ENCODE measurements at regions not wholly inside any gene's neighbourhood (a gene's known extent, or its start where the extent isn't known, plus 50 kb on each side); places are given as distances from the start of the nearest gene placed in this dataset.

DNA sequence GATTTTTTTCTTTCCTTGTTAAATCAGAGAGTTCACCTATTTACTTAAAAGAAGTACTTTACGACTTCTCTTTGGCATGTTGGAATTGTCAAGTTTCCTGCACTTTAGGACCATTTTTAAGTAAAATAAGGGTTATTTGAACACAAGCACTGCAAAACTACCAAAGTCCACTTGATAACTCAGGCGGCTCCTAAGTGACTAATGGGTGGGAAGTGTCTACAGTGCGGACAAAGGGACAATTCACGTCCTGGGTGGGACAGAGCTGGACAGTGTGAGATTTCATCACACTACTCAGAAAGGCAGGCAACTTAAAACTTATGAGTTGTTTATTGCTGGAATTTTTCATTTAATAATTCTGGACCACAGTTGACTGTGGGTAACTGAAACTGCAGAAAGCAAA lies 590.2 kb upstream of the UBE2E2 start (continued):
- TF ChIP-seq, protein P1, sequence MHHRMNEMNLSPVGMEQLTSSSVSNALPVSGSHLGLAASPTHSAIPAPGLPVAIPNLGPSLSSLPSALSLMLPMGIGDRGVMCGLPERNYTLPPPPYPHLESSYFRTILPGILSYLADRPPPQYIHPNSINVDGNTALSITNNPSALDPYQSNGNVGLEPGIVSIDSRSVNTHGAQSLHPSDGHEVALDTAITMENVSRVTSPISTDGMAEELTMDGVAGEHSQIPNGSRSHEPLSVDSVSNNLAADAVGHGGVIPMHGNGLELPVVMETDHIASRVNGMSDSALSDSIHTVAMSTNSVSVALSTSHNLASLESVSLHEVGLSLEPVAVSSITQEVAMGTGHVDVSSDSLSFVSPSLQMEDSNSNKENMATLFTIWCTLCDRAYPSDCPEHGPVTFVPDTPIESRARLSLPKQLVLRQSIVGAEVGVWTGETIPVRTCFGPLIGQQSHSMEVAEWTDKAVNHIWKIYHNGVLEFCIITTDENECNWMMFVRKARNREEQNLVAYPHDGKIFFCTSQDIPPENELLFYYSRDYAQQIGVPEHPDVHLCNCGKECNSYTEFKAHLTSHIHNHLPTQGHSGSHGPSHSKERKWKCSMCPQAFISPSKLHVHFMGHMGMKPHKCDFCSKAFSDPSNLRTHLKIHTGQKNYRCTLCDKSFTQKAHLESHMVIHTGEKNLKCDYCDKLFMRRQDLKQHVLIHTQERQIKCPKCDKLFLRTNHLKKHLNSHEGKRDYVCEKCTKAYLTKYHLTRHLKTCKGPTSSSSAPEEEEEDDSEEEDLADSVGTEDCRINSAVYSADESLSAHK (CRISPR knock-in tag; IDR thresholded peaks at IDR 0.05; ENCODE audit: borderline replicate concordance): no peak
- TF ChIP-seq, protein P2, sequence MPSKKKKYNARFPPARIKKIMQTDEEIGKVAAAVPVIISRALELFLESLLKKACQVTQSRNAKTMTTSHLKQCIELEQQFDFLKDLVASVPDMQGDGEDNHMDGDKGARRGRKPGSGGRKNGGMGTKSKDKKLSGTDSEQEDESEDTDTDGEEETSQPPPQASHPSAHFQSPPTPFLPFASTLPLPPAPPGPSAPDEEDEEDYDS (CRISPR knock-in tag; IDR thresholded peaks at IDR 0.05): no peak
- no peak for TF ChIP-seq ZNF790 (CRISPR knock-in tag; IDR thresholded peaks at IDR 0.05; ENCODE audit: borderline replicate concordance)
- TF ChIP-seq SALL1 (CRISPR knock-in tag; IDR thresholded peaks at IDR 0.05): peak; percentile 29; the same call in 1 of the 2 replicates
- no peak for TF ChIP-seq ZNF788 (CRISPR knock-in tag; IDR thresholded peaks at IDR 0.05; ENCODE audit: borderline replicate concordance)
- no peak for TF ChIP-seq TEAD3 (CRISPR knock-in tag; optimal IDR thresholded peaks at IDR 0.05; ENCODE audit: borderline replicate concordance)
- TF ChIP-seq ASH2L (IDR thresholded peaks at IDR 0.05; ENCODE audit: insufficient read length, low read depth, low read length): no peak
- no peak for TF ChIP-seq ZNF713 (CRISPR knock-in tag; IDR thresholded peaks at IDR 0.05)
- TF ChIP-seq ZFP82 (CRISPR knock-in tag; IDR thresholded peaks at IDR 0.05; ENCODE audit: borderline replicate concordance): no peak
- TF ChIP-seq GABPA (IDR thresholded peaks at IDR 0.05; ENCODE audit: low read depth, low read length): no peak
- TF ChIP-seq GABPA (CRISPR knock-in tag; IDR thresholded peaks at IDR 0.05; ENCODE audit: low read depth): no peak
- no peak for TF ChIP-seq ZNF546 (CRISPR knock-in tag; conservative IDR thresholded peaks at IDR 0.05)
- TF ChIP-seq, protein P3, sequence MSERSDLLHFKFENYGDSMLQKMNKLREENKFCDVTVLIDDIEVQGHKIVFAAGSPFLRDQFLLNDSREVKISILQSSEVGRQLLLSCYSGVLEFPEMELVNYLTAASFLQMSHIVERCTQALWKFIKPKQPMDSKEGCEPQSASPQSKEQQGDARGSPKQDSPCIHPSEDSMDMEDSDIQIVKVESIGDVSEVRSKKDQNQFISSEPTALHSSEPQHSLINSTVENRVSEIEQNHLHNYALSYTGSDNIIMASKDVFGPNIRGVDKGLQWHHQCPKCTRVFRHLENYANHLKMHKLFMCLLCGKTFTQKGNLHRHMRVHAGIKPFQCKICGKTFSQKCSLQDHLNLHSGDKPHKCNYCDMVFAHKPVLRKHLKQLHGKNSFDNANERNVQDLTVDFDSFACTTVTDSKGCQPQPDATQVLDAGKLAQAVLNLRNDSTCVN (CRISPR knock-in tag; IDR thresholded peaks at IDR 0.05; ENCODE audit: borderline replicate concordance): no peak
- TF ChIP-seq ONECUT2 (CRISPR knock-in tag; IDR thresholded peaks at IDR 0.05): no peak
- TF ChIP-seq, protein P4, sequence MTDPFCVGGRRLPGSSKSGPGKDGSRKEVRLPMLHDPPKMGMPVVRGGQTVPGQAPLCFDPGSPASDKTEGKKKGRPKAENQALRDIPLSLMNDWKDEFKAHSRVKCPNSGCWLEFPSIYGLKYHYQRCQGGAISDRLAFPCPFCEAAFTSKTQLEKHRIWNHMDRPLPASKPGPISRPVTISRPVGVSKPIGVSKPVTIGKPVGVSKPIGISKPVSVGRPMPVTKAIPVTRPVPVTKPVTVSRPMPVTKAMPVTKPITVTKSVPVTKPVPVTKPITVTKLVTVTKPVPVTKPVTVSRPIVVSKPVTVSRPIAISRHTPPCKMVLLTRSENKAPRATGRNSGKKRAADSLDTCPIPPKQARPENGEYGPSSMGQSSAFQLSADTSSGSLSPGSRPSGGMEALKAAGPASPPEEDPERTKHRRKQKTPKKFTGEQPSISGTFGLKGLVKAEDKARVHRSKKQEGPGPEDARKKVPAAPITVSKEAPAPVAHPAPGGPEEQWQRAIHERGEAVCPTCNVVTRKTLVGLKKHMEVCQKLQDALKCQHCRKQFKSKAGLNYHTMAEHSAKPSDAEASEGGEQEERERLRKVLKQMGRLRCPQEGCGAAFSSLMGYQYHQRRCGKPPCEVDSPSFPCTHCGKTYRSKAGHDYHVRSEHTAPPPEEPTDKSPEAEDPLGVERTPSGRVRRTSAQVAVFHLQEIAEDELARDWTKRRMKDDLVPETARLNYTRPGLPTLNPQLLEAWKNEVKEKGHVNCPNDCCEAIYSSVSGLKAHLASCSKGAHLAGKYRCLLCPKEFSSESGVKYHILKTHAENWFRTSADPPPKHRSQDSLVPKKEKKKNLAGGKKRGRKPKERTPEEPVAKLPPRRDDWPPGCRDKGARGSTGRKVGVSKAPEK (CRISPR knock-in tag; IDR thresholded peaks at IDR 0.05; ENCODE audit: borderline replicate concordance): no peak
- TF ChIP-seq SP5 (CRISPR knock-in tag; IDR thresholded peaks at IDR 0.05; ENCODE audit: borderline replicate concordance, low read depth): no peak
- peak; percentile 26; the same call in 1 of the 2 replicates for TF ChIP-seq HNF4A (CRISPR knock-in tag; IDR thresholded peaks at IDR 0.05)
- TF ChIP-seq MBD4 (IDR thresholded peaks at IDR 0.05; ENCODE audit: borderline replicate concordance, low read length): no peak
- no peak for TF ChIP-seq SIN3B (IDR thresholded peaks at IDR 0.05; ENCODE audit: low read length)
- TF ChIP-seq MTF2 (CRISPR knock-in tag; IDR thresholded peaks at IDR 0.05; ENCODE audit: borderline replicate concordance): no peak
- no peak for TF ChIP-seq ZNF652 (CRISPR knock-in tag; IDR thresholded peaks at IDR 0.05; ENCODE audit: borderline replicate concordance, low read depth)
- no peak for TF ChIP-seq BORCS8-MEF2B (CRISPR knock-in tag; IDR thresholded peaks at IDR 0.05)
- TF ChIP-seq, protein P5, sequence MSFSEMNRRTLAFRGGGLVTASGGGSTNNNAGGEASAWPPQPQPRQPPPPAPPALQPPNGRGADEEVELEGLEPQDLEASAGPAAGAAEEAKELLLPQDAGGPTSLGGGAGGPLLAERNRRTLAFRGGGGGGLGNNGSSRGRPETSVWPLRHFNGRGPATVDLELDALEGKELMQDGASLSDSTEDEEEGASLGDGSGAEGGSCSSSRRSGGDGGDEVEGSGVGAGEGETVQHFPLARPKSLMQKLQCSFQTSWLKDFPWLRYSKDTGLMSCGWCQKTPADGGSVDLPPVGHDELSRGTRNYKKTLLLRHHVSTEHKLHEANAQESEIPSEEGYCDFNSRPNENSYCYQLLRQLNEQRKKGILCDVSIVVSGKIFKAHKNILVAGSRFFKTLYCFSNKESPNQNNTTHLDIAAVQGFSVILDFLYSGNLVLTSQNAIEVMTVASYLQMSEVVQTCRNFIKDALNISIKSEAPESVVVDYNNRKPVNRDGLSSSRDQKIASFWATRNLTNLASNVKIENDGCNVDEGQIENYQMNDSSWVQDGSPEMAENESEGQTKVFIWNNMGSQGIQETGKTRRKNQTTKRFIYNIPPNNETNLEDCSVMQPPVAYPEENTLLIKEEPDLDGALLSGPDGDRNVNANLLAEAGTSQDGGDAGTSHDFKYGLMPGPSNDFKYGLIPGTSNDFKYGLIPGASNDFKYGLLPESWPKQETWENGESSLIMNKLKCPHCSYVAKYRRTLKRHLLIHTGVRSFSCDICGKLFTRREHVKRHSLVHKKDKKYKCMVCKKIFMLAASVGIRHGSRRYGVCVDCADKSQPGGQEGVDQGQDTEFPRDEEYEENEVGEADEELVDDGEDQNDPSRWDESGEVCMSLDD (CRISPR knock-in tag; IDR thresholded peaks at IDR 0.05; ENCODE audit: borderline replicate concordance): no peak

Measured in HepG2 (cell line).